ENCODE measurements at regions not wholly inside any gene's neighbourhood (a gene's known extent, or its start where the extent isn't known, plus 50 kb on each side); places are given as distances from the start of the nearest gene placed in this dataset.

GRCh38 chr4:134393592-134393991 lies 192.0 kb upstream of the PABPC4L start:
- Histone ChIP-seq H3K4me3 (replicated peaks in 1 of 2; ENCODE audit: low read depth in 1 of 2, low read length in 2 of 2) (no peak overlapping the region), H3K9me3 (ENCODE audit: control insufficient read depth in 1 of 2, insufficient read depth in 1 of 2, low read depth in 1 of 2, low read length in 2 of 2) (no peaks in the 10 kb centered on the region; a peak in 1 of 4 replicates), H3K36me3 (ENCODE audit: control insufficient read depth in 1 of 2, insufficient read depth in 2 of 2, low read length in 2 of 2) (no peaks in the 10 kb centered on the region), H3K4me2 (ENCODE audit: low read length) (no peak overlapping the region), H3K4me1 (ENCODE audit: control insufficient read depth in 1 of 2, insufficient read depth in 2 of 2, low read length in 2 of 2) (no peaks in the 10 kb centered on the region), H3K79me2 (ENCODE audit: insufficient read depth, low read length) (no peaks in the 10 kb centered on the region), H2AFZ (ENCODE audit: low read depth, low read length, poor library complexity, severe bottlenecking) (no peak overlapping the region), H3K27ac (ENCODE audit: low read depth, low read length) (no peak overlapping the region), H3K9me2 (ENCODE audit: insufficient read depth) (no peaks in the 10 kb centered on the region), H3K9ac (ENCODE audit: low read length) (no peak overlapping the region), H3K27me3 (ENCODE audit: insufficient read depth, low read length) (no peaks in the 10 kb centered on the region), H4K20me1 (ENCODE audit: insufficient read depth) (no peaks in the 10 kb centered on the region)
- TF ChIP-seq YY1 (IDR thresholded peaks at IDR 0.05; ENCODE audit: extremely low read depth, insufficient replicate concordance, low read depth, low read length): no peak
- TF ChIP-seq, protein P1, sequence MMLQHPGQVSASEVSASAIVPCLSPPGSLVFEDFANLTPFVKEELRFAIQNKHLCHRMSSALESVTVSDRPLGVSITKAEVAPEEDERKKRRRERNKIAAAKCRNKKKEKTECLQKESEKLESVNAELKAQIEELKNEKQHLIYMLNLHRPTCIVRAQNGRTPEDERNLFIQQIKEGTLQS (IDR thresholded peaks at IDR 0.05): no peak
- no peak for TF ChIP-seq RAD21 (IDR thresholded peaks at IDR 0.05; ENCODE audit: low read depth)
- TF ChIP-seq ZBTB33 (IDR thresholded peaks at IDR 0.05; ENCODE audit: extremely low read depth, insufficient replicate concordance, low read length): no peak
- TF ChIP-seq, protein P2, sequence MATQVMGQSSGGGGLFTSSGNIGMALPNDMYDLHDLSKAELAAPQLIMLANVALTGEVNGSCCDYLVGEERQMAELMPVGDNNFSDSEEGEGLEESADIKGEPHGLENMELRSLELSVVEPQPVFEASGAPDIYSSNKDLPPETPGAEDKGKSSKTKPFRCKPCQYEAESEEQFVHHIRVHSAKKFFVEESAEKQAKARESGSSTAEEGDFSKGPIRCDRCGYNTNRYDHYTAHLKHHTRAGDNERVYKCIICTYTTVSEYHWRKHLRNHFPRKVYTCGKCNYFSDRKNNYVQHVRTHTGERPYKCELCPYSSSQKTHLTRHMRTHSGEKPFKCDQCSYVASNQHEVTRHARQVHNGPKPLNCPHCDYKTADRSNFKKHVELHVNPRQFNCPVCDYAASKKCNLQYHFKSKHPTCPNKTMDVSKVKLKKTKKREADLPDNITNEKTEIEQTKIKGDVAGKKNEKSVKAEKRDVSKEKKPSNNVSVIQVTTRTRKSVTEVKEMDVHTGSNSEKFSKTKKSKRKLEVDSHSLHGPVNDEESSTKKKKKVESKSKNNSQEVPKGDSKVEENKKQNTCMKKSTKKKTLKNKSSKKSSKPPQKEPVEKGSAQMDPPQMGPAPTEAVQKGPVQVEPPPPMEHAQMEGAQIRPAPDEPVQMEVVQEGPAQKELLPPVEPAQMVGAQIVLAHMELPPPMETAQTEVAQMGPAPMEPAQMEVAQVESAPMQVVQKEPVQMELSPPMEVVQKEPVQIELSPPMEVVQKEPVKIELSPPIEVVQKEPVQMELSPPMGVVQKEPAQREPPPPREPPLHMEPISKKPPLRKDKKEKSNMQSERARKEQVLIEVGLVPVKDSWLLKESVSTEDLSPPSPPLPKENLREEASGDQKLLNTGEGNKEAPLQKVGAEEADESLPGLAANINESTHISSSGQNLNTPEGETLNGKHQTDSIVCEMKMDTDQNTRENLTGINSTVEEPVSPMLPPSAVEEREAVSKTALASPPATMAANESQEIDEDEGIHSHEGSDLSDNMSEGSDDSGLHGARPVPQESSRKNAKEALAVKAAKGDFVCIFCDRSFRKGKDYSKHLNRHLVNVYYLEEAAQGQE (IDR thresholded peaks at IDR 0.05; ENCODE audit: low read depth): no peak
- TF ChIP-seq CTCF (IDR thresholded peaks at IDR 0.05 in 2 of 3, conservative IDR thresholded peaks at IDR 0.05 in 1 of 3; ENCODE audit: borderline replicate concordance in 1 of 3, insufficient read depth in 1 of 3, low read depth in 2 of 3, low read length in 2 of 3): no peak
- no peak for TF ChIP-seq CBX3 (IDR thresholded peaks at IDR 0.05; ENCODE audit: low read depth)
- no peak for TF ChIP-seq CEBPB (IDR thresholded peaks at IDR 0.05; ENCODE audit: low read depth)
- TF ChIP-seq ZFX (IDR thresholded peaks at IDR 0.05): no peak
- no peak for TF ChIP-seq TCF7L2 (IDR thresholded peaks at IDR 0.05; ENCODE audit: borderline replicate concordance, extremely low read depth, insufficient read depth, insufficient read length)
- no peak for TF ChIP-seq SIN3A (IDR thresholded peaks at IDR 0.05; ENCODE audit: low read depth)
- TF ChIP-seq ZNF274 (IDR thresholded peaks at IDR 0.05; ENCODE audit: low read depth, low read length): no peak
- no peak for TF ChIP-seq POLR2A (IDR thresholded peaks at IDR 0.05; ENCODE audit: borderline replicate concordance, extremely low read depth, insufficient read depth, insufficient read length)
- TF ChIP-seq ELF1 (IDR thresholded peaks at IDR 0.05; ENCODE audit: borderline replicate concordance, low read depth): no peak
- no peak for TF ChIP-seq SP1 (IDR thresholded peaks at IDR 0.05; ENCODE audit: low read depth)
- ATAC-seq (no peak), DNase-seq (ENCODE audit: low read depth, low spot score) (no peak)
- CTCF ChIA-PET: no interaction called here
- RAD21 ChIA-PET (ENCODE audit: low non-redundant PET in 1 of 2, low total read pairs in 2 of 2, uncharacterized antibody in 2 of 2, unreplicated experiment in 2 of 2): no interaction called here
- BruUV-seq (replicated peaks): no TSS peak
- POLR2A ChIA-PET: no interaction called here
- intact Hi-C loops (cut with micrococcal nuclease): no loop called here

Measured in HCT116 (cell line).